NCI-H187 (cell line): ENCODE measurements at regions not wholly inside any gene's neighbourhood (a gene's known extent, or its start where the extent isn't known, plus 50 kb on each side); places are given as distances from the start of the nearest gene placed in this dataset.

Experiments
- DNase-seq, 2 experiments: peaks; one replicate each; lab custom pipeline; 2025; lab: John Stamatoyannopoulos, UW

DNA sequence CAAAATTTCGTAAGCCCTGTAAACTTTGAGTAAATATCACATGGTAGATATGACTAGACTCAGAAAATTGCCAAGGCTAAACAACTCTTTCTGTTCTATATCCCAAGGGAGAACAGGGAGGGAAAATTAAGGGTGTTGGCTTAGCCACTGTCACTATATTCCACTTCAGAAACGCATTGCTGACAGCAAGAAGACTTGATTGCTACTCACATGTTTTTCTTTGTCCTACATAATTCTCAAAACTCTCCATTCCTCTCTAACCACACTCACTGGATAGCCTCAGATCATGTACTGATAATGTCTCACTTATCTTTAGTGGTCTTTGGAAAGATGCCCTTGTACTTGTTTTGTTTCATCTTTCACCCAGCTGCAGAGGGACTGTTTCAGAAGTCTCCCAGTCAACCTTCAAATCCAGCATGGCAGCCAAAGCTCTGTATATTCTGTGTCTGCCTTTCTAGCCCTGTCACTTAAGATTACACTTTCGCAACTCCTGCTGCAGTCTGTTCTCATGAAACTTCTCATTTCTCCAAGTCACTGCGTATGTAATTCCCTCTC lies 582.4 kb upstream of the FZD8 start:
- DNase-seq, result no peak

GRCh38 chr10:36221101-36221500 lies 579.0 kb upstream of the FZD8 start:
- DNase-seq, result no peak

DNA sequence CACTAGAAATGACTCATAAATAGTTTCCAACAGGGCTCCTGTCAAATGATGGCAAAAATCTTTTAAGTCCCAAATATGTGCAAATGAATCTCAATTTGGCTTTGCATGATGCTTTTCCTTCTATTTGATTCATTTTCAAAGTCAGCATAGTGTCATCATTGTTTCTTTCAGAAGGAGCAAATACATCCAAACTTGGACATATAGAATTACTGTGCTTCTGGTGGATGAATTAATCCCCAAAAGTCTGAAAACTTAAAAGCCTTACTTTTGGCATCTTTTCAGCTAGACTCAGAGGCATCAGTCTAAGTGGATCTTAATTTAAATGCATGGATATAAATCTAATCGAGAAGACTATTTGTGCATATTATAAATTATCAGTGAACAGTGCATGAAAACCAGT lies 578.1 kb upstream of the FZD8 start:
- no peak for DNase-seq

GRCh38 chr10:36211856-36212255 lies 569.8 kb upstream of the FZD8 start:
- DNase-seq, result no peak

GRCh38 chr10:36209480-36209879 lies 567.4 kb upstream of the FZD8 start:
- DNase-seq, result no peak

GRCh38 chr10:36202881-36203280 lies 560.8 kb upstream of the FZD8 start:
- DNase-seq, result no peak

DNA sequence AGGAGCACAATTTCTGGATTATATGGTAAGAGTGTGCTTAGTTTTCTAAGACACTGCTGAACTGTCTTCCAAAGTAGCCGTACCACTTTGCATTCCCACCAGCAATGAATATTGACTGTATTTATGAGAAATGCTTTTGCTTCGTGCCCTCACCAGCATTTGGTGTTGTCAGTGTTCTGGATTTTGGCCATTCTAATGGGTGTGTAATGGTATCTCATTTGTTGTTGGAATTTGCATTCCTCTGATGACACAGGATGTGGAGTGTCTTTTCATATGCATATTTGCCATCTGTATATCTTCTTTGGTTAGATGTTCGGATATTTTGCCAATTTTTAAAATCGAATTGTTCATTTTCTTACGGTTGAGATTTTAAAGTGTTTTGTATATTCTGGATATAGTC lies 558.5 kb upstream of the FZD8 start:
- DNase-seq, result no peak

GRCh38 chr10:36198322-36198721 lies 556.2 kb upstream of the FZD8 start:
- DNase-seq, result no peak

DNA sequence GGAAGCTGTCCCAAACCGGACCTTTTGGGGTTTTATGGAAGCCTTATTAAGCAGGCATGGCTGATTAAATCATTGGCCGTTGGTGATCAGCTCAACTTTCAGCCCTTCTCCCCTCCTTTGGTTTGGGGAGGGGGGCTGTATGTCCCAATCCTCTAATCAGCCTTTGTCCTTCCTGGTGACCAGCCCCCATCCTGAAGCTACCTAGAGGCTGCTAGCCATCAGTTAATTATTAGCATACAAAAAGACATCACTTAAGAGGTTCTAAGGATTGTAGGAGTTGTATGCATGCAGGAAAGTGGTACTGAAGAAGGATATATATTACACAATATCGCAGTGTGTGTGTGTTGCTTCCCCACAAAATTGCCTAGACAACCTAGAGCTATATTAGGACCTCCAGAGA lies 553.3 kb upstream of the FZD8 start:
- no peak for DNase-seq

- DNase-seq, result no peak
These were observed 552.2 kb upstream of the FZD8 start for GRCh38 chr10:36194276-36194675.

DNA sequence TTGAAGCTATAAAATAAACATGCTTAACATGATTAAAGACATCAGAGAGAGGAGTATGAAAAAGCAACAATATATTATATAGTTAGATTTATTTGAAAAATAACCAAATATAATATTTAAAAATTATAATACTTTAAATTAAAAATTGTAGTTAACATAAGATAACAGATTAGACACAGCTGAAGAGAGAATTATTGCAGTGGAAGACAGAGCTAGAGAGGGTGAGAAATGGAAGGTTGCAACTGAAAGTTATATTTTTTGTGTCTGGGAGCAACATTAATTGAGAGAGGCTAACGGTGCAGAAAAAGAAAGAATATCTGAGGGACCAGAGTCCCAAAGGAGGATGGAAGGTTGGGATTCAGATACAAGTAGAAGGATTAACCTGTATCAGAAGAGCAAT lies 548.9 kb upstream of the FZD8 start:
- DNase-seq, result no peak

- no peak for DNase-seq
These were observed 546.4 kb upstream of the FZD8 start for GRCh38 chr10:36188461-36188860.

GRCh38 chr10:36188080-36188453 lies 546.0 kb upstream of the FZD8 start:
- no peak for DNase-seq

DNA sequence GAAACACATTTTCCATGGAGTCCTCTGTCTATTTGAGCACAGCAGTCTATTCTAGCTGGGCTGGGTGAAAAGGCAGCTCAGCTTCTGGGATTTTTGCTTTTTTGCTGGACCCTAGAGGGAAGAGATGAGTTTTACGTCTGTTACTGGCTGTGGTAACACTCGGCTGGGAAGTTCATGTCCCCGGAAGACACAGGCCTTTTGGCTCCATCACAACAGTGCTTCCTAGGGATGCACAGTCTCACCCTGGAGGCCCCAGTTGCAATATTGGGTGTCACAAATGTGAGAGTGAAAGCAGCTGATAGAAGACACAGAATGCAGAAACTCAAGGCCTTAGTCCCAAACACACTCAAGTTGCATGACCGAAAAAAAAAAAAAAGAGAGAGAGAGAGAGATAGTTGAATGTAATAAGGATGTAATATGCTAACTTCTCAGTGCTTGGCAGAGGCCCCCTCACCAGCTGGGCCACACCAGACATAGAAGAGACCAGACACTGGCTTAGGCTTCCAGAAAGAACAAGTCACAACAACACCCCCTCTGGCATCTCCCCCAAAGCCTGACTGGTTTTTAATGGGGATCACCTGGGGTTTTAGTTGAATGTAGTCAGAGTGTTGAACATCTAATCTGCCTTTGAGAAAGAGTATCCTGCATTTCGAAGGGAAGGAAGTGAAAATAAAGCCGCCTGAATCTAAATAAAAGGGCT lies 545.4 kb upstream of the FZD8 start:
- DNase-seq, result no peak

DNA sequence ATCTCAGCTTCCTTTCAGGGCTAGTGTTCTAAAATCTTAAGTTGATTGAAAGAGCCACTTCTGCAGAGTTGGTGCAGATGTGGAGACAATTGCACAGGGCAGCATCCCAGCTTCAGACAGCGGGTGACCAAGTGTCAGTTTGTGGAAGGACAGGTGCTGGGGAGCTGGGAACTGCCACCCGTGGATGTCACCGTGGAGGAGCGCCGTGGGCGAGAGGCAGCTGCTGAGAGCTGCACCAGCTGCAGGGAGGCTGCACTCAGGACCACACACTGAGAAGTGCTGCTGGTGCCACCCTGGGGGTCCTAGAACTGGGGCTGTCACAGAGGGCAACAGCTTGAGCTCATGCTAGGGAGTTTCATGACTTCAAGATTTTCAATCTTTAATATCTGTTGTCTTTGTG lies 543.0 kb upstream of the FZD8 start:
- DNase-seq, result no peak

DNA sequence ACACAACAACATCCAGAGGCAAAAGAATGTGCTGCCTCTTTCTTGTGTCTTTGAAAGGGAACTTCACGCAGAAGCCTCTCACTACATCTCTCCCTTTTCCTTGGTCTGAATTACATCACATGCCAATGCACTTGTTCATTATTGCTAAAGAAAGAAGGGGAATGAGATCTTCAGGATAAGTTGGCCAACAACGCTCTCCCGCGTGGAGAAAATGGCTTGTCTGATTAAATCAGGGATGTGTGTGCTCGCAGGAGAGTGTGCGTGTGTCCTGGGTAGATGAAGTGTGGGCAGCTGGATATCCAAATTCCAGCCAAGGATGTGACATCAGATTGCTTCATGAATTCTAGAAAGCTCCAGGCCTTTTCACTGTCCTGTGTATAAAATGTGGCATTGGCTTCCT lies 541.6 kb upstream of the FZD8 start:
- no peak for DNase-seq

GRCh38 chr10:36183056-36183455 lies 541.0 kb upstream of the FZD8 start:
- no peak for DNase-seq

GRCh38 chr10:36182606-36183005 lies 540.5 kb upstream of the FZD8 start:
- no peak for DNase-seq

GRCh38 chr10:36182179-36182566 lies 540.1 kb upstream of the FZD8 start:
- DNase-seq, result no peak

- DNase-seq, result no peak
These were observed 539.5 kb upstream of the FZD8 start for GRCh38 chr10:36181426-36182178.

GRCh38 chr10:36178616-36179015 lies 536.5 kb upstream of the FZD8 start:
- no peak for DNase-seq

DNA sequence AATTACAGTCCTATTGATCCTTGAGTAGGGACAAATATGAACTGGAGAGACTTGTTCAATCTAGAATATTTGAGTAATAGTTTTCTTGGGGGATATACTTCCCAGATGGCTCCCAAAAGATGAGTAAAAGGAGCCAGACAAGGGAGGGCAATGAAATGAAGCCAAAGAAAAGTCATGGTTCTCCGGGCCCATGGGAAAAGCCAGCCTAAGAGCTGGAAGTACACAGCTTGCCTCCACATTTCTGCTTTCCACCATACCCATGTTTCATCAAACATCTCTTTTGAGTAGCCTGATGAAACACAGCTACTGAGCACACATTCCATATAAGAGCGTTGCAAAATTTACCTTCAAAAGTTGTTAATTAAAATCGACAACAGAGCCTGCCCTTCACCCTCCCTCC lies 535.0 kb upstream of the FZD8 start:
- no peak for DNase-seq

GRCh38 chr10:36175954-36176353 lies 533.9 kb upstream of the FZD8 start:
- no peak for DNase-seq

GRCh38 chr10:36173364-36173763 lies 531.3 kb upstream of the FZD8 start:
- no peak for DNase-seq
